ENCODE measurements at regions not wholly inside any gene's neighbourhood (a gene's known extent, or its start where the extent isn't known, plus 50 kb on each side); places are given as distances from the start of the nearest gene placed in this dataset.

DNA sequence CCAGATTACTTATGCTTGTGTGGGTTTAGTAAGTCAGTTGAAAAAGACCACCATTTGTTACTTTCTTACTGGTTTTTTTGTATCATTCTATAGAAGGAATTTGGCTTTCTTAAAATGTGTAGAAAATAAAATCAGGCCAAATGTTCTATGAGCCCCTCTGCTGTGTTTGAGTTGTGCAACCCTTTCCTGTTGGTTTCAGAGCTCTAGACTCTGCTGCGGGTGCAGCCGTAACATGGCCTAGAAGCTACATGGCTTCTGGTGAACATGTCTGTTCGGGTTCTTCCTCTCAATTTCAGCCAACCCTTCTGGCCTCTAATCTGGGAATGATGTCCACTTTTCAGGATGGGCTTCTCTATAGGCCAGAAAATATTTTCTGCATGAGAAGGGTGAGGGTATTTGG is 56.6 kb upstream of the RAB18 start:
- intact Hi-C loops (cut with DNase I) = no loop called here
- Histone ChIP-seq H3K27me3 (ENCODE audit: control insufficient read depth, insufficient read depth, low read length) (no peaks in the 10 kb centered on the region), H3K4me1 (ENCODE audit: control insufficient read depth in 2 of 3, insufficient read depth in 2 of 3, low read depth in 1 of 3, low read length in 3 of 3) (no peaks in the 10 kb centered on the region), H3K27ac (ENCODE audit: low read depth in 2 of 2, low read length in 2 of 2) (no peak overlapping the region), H3K9ac (ENCODE audit: low read length in 3 of 3) (no peak overlapping the region), H3K4me3 (ENCODE audit: low read length in 3 of 3) (no peak overlapping the region), H3K9me3 (ENCODE audit: control insufficient read depth in 2 of 3, insufficient read depth in 1 of 3, low read length in 3 of 3) (no peaks in the 10 kb centered on the region), H3K36me3 (ENCODE audit: control insufficient read depth in 2 of 3, insufficient read depth in 3 of 3, low read length in 3 of 3) (no peaks in the 10 kb centered on the region)
- FAIRE-seq = no peak
- no peak for TF ChIP-seq CTCF (IDR thresholded peaks at IDR 0.05; ENCODE audit: borderline replicate concordance, extremely low read depth, insufficient read depth)
- no peak for DNase-seq

DNA sequence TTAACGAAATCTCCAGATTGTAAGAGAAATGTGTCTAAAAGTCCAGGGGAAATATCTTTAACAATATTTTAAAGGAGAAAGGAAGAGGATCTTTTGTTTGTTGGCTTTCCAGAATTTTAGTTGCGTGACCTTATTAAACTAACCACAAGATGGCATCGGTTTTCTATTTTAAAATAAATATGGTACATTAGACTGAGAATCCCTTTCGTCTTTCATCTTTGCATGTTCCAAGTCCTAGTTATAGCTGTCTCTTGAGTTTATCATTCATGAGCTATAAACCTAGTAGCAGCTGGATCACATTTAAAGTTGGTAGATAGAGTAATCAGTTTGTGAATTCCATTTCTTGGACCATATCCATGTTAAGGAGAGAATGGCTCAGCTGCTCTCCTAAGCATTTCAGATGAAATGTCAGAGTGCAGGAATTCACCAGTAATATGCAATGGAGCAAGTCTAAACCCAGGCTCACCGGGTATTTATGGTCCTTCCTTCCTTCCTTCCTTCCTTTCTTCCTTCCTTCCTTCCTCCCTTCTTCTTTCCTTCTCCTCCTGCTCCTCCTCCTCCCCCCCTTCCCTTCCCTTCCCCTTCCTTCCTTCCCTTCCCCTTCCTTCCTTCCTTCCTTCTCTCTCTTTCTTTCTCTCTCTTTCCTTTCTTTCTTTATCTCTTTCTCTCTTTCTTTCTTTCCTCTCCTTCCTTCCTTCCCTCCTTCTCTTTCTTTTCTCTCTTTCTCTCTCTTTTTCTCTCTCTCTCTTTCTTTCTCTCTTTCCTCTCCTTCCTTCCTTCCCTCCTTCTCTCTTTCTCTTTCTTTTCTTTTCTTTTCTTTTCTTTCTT is 57.8 kb upstream of the RAB18 start:
- Histone ChIP-seq H3K4me3 (ENCODE audit: low read length in 3 of 3) (no peak overlapping the region), H3K9me3 (ENCODE audit: control insufficient read depth in 2 of 3, insufficient read depth in 1 of 3, low read length in 3 of 3) (no peaks in the 10 kb centered on the region), H3K4me1 (ENCODE audit: control insufficient read depth in 2 of 3, insufficient read depth in 2 of 3, low read depth in 1 of 3, low read length in 3 of 3) (no peaks in the 10 kb centered on the region), H3K9ac (ENCODE audit: low read length in 3 of 3) (no peak overlapping the region), H3K36me3 (ENCODE audit: control insufficient read depth in 2 of 3, insufficient read depth in 3 of 3, low read length in 3 of 3) (no peaks in the 10 kb centered on the region), H3K27me3 (ENCODE audit: control insufficient read depth, insufficient read depth, low read length) (no peaks in the 10 kb centered on the region), H3K27ac (ENCODE audit: low read depth in 2 of 2, low read length in 2 of 2) (no peak overlapping the region)
- intact Hi-C loops (cut with DNase I) = no loop called here
- peak; percentile 23 for TF ChIP-seq CTCF (IDR thresholded peaks at IDR 0.05; ENCODE audit: borderline replicate concordance, extremely low read depth, insufficient read depth)
- FAIRE-seq = peak; percentile 80
- DNase-seq = peak in 2 of 5 donors; percentile 35 to 64

- no peaks in the 10 kb centered on the region for H3K4me1 ChIP-seq (ENCODE audit: control insufficient read depth in 2 of 3, insufficient read depth in 2 of 3, low read depth in 1 of 3, low read length in 3 of 3)
- H3K9ac ChIP-seq (ENCODE audit: low read length in 3 of 3) = no peak overlapping the region
- DNase-seq (no peak), FAIRE-seq (no peak)
- no peak overlapping the region for H3K27ac ChIP-seq (ENCODE audit: low read depth in 2 of 2, low read length in 2 of 2)
- no peak overlapping the region for H3K4me3 ChIP-seq (ENCODE audit: low read length in 3 of 3)
- H3K9me3 ChIP-seq (ENCODE audit: control insufficient read depth in 2 of 3, insufficient read depth in 1 of 3, low read length in 3 of 3) = no peaks in the 10 kb centered on the region
- TF ChIP-seq CTCF (IDR thresholded peaks at IDR 0.05; ENCODE audit: borderline replicate concordance, extremely low read depth, insufficient read depth) = no peak
- no peaks in the 10 kb centered on the region for H3K36me3 ChIP-seq (ENCODE audit: control insufficient read depth in 2 of 3, insufficient read depth in 3 of 3, low read length in 3 of 3)
- intact Hi-C loops (cut with DNase I) = no loop called here
- no peaks in the 10 kb centered on the region for H3K27me3 ChIP-seq (ENCODE audit: control insufficient read depth, insufficient read depth, low read length)
Measured at GRCh38 chr10:27445070-27445469, 59.0 kb upstream of the RAB18 start.
